Lower lobe of right lung (tissue), 2 donors: ENCODE measurements at regions not wholly inside any gene's neighbourhood (a gene's known extent, or its start where the extent isn't known, plus 50 kb on each side); places are given as distances from the start of the nearest gene placed in this dataset.

Experiments used
- ATAC-seq, 2 donors: fragments of 200-7000 bp; cut with Tn5 transposase; one replicate each; pipeline ENCODE4 v1.9.1; 2020 to 2022; ENCODE audit warnings: mild to moderate bottlenecking in 2 of 2, moderate library complexity in 2 of 2
- DNase-seq: peaks from one replicate; pipeline ENCODE4 v3.0.0-alpha.2; 2020
- H3K27ac ChIP-seq: fragments of 200-600 bp; one replicate; pipeline ENCODE4 v1.8.0; 2022
- H3K27me3 ChIP-seq: fragments of 200-600 bp; one replicate; pipeline ENCODE4 v1.8.0; 2022; ENCODE audit warnings: low read depth
- H3K36me3 ChIP-seq: fragments of 200-600 bp; one replicate; pipeline ENCODE4 v1.8.0; 2022; ENCODE audit warnings: mild to moderate bottlenecking
- H3K4me1 ChIP-seq: fragments of 200-600 bp; one replicate; pipeline ENCODE4 v1.8.0; 2022
- H3K4me3 ChIP-seq: fragments of 200-600 bp; one replicate; pipeline ENCODE4 v1.8.0; 2022; ENCODE audit warnings: mild to moderate bottlenecking
- H3K9me3 ChIP-seq: fragments of 200-600 bp; one replicate; pipeline ENCODE4 v1.8.0; 2022
- CTCF ChIP-seq: fragments of 200-600 bp; IDR thresholded peaks from one replicate; pipeline ENCODE4 v1.8.0; 2022; ENCODE audit warnings: antibody characterized with exemption, mild to moderate bottlenecking
- intact Hi-C: fragments of 100-400 bp; cut with DNase I; formaldehyde crosslinking; loops from one replicate; pipeline ENCODE4 v1.11.0; 2022
- donor health status: DM: no; HTN: yes; CAD: no; lungs with severe emphysema.

- Histone ChIP-seq H3K36me3 (no peaks in the 10 kb centered on the region), H3K27ac (no peak overlapping the region), H3K27me3 (no peaks in the 10 kb centered on the region), H3K4me3 (no peak overlapping the region), H3K9me3 (no peaks in the 10 kb centered on the region), H3K4me1 (no peaks in the 10 kb centered on the region)
- no peak for TF ChIP-seq CTCF
- DNase-seq, result no peak
- intact Hi-C loops, result no loop called here
- ATAC-seq, result no peak
Observed at GRCh38 chr2:176677746-176678265, 408.6 kb downstream of the MTX2 start.

- no peak overlapping the region for H3K27ac ChIP-seq
- no peaks in the 10 kb centered on the region for H3K4me1 ChIP-seq
- H3K36me3 ChIP-seq, result no peaks in the 10 kb centered on the region
- ATAC-seq (no peak), DNase-seq (no peak)
- no peaks in the 10 kb centered on the region for H3K9me3 ChIP-seq
- intact Hi-C loops, result no loop called here
- no peak for TF ChIP-seq CTCF
- no peaks in the 10 kb centered on the region for H3K27me3 ChIP-seq
- no peak overlapping the region for H3K4me3 ChIP-seq
Observed at GRCh38 chr2:176678571-176678970, 409.3 kb downstream of the MTX2 start.

GRCh38 chr2:176679061-176679669, 409.9 kb downstream of the MTX2 start:
- intact Hi-C loops, result no loop called here
- Histone ChIP-seq H3K27ac (no peak overlapping the region), H3K36me3 (no peaks in the 10 kb centered on the region), H3K4me3 (no peak overlapping the region), H3K9me3 (no peaks in the 10 kb centered on the region), H3K27me3 (no peaks in the 10 kb centered on the region), H3K4me1 (no peaks in the 10 kb centered on the region)
- ATAC-seq (no peak), DNase-seq (no peak)
- TF ChIP-seq CTCF, result no peak

- H3K27ac ChIP-seq, result no peak overlapping the region
- H3K27me3 ChIP-seq, result no peaks in the 10 kb centered on the region
- no peak overlapping the region for H3K4me3 ChIP-seq
- H3K9me3 ChIP-seq, result no peaks in the 10 kb centered on the region
- no peaks in the 10 kb centered on the region for H3K36me3 ChIP-seq
- no peak for TF ChIP-seq CTCF
- no peak for ATAC-seq
- H3K4me1 ChIP-seq, result no peaks in the 10 kb centered on the region
- no peak for DNase-seq
- intact Hi-C loops, result no loop called here
Observed at GRCh38 chr2:176680916-176681516, 411.8 kb downstream of the MTX2 start.

GRCh38 chr2:176681584-176682115, 412.4 kb downstream of the MTX2 start:
- H3K4me3 ChIP-seq, result no peak overlapping the region
- no peaks in the 10 kb centered on the region for H3K4me1 ChIP-seq
- intact Hi-C loops, result no loop called here
- no peak for ATAC-seq
- no peaks in the 10 kb centered on the region for H3K9me3 ChIP-seq
- no peak for DNase-seq
- no peak overlapping the region for H3K27ac ChIP-seq
- TF ChIP-seq CTCF, result no peak
- H3K27me3 ChIP-seq, result no peaks in the 10 kb centered on the region
- no peaks in the 10 kb centered on the region for H3K36me3 ChIP-seq
